HCT116 (cell line): ENCODE measurements at regions not wholly inside any gene's neighbourhood (a gene's known extent, or its start where the extent isn't known, plus 50 kb on each side); places are given as distances from the start of the nearest gene placed in this dataset.

Experiments used
- ATAC-seq: fragments of 200-7000 bp; cut with Tn5 transposase; 2 replicates; pipeline ENCODE4 v1.9.1; 2020; ENCODE audit warnings: mild to moderate bottlenecking, moderate library complexity
- BruUV-seq: library from RNA; stranded (reverse); fragments of 400-500 nt; replicated peaks from 2 replicates; lab custom pipeline; 2021; lab: Mats Ljungman, UMichigan
- CTCF ChIA-PET: fragments of 300-600 bp; sonication (Branson Sonifier 250); formaldehyde crosslinking; loops from one replicate; lab custom pipeline; 2021; ENCODE audit warnings: antibody characterized with exemption; lab: Charles Lee
- POLR2A ChIA-PET: fragments of 300-600, 350-600 bp; sonication (Branson Sonifier 250); formaldehyde crosslinking; loops from one replicate; lab custom pipeline; 2021; ENCODE audit warnings: antibody characterized with exemption; lab: Charles Lee
- RAD21 ChIA-PET, 2 experiments: fragments of 300-600 bp; sonication (Branson Sonifier 250); formaldehyde crosslinking; loops; one replicate each; lab custom pipeline; 2023; ENCODE audit warnings: low total read pairs in 2 of 2; ENCODE audit not compliant: uncharacterized antibody in 2 of 2, unreplicated experiment in 2 of 2, low non-redundant PET in 1 of 2; lab: Charles Lee
- DNase-seq: peaks from one replicate; pipeline ENCODE4 v3.0.0-alpha.2; 2010; ENCODE audit warnings: low read depth, low spot score
- H2AFZ ChIP-seq: fragments of 200-600 bp; shearing (Covaris generic), sonication (generic); 2 replicates; pipeline ENCODE4 v1.6.1; 2017; ENCODE audit warnings: low read depth, mixed run types, mixed read lengths, antibody characterized with exemption, low read length; ENCODE audit not compliant: poor library complexity, severe bottlenecking
- H3K27ac ChIP-seq: 2 replicates; pipeline ENCODE4 v1.5.1; 2012; ENCODE audit warnings: low read depth, low read length
- H3K27me3 ChIP-seq: fragments of 200-600 bp; sonication (generic); 2 replicates; pipeline ENCODE4 v1.6.1; 2016; ENCODE audit warnings: mixed run types, low read length, mixed read lengths; ENCODE audit not compliant: insufficient read depth
- H3K36me3 ChIP-seq, 2 experiments: fragments of 200-500 bp in 1 of 2; fragments of 200-600 bp in 1 of 2; sonication (Bioruptor generic) in 1 of 2; sonication (generic) in 1 of 2; 2 replicates each; pipeline versions ENCODE4 v1.5.1 to v1.6.1; 2014 to 2016; ENCODE audit warnings: low read length in 2 of 2, inconsistent platforms in 1 of 2, mixed read lengths in 1 of 2, mixed run types in 1 of 2; ENCODE audit not compliant: insufficient read depth in 2 of 2, control insufficient read depth in 1 of 2
- H3K4me1 ChIP-seq, 2 experiments: fragments of 200-600 bp in 1 of 2; sonication (generic) in 1 of 2; 2 replicates each; pipeline versions ENCODE4 v1.5.1 to v1.6.1; 2012 to 2017; ENCODE audit warnings: low read length in 2 of 2, inconsistent platforms in 1 of 2, mild to moderate bottlenecking in 1 of 2, mixed read lengths in 1 of 2, mixed run types in 1 of 2, moderate library complexity in 1 of 2; ENCODE audit not compliant: insufficient read depth in 2 of 2, control insufficient read depth in 1 of 2
- H3K4me2 ChIP-seq: fragments of 200-600 bp; sonication (generic); 2 replicates; pipeline ENCODE4 v1.6.1; 2017; ENCODE audit warnings: mixed run types, low read length, mixed read lengths
- H3K4me3 ChIP-seq, 2 experiments: fragments of 200-600 bp in 1 of 2; sonication (generic) in 1 of 2; replicated peaks in 1 of 2; 2 replicates each; pipeline ENCODE4 v1.5.1; 2011 to 2016; ENCODE audit warnings: low read length in 2 of 2, control low read depth in 1 of 2, low read depth in 1 of 2, mild to moderate bottlenecking in 1 of 2, mixed read lengths in 1 of 2, mixed run types in 1 of 2
- H3K79me2 ChIP-seq: fragments of 200-600 bp; sonication (generic); 2 replicates; pipeline ENCODE4 v1.6.1; 2017; ENCODE audit warnings: mild to moderate bottlenecking, mixed run types, low read length, moderate library complexity, mixed read lengths; ENCODE audit not compliant: insufficient read depth
- H3K9ac ChIP-seq: fragments of 200-600 bp; sonication (generic); 2 replicates; pipeline ENCODE4 v1.6.1; 2016; ENCODE audit warnings: low read length, mixed read lengths
- H3K9me2 ChIP-seq: fragments of 200-600 bp; sonication (generic), shearing (Covaris generic); 2 replicates; pipeline ENCODE4 v1.6.1; 2017; ENCODE audit warnings: mixed run types, mild to moderate bottlenecking, moderate library complexity; ENCODE audit not compliant: insufficient read depth
- H3K9me3 ChIP-seq, 2 experiments: fragments of 200-500 bp in 1 of 2; fragments of 200-600 bp in 1 of 2; sonication (Bioruptor generic) in 1 of 2; sonication (generic) in 1 of 2; 2 replicates each; pipeline ENCODE4 v1.6.1; 2014 to 2017; ENCODE audit warnings: low read length in 2 of 2, mixed read lengths in 2 of 2, inconsistent platforms in 1 of 2, low read depth in 1 of 2, mild to moderate bottlenecking in 1 of 2, mixed run types in 1 of 2, moderate library complexity in 1 of 2; ENCODE audit not compliant: control insufficient read depth in 1 of 2, insufficient read depth in 1 of 2
- H4K20me1 ChIP-seq: fragments of 200-600 bp; sonication (generic), shearing (Covaris generic); 2 replicates; pipeline ENCODE4 v1.6.1; 2017; ENCODE audit warnings: mixed run types, mild to moderate bottlenecking, moderate library complexity; ENCODE audit not compliant: insufficient read depth
- CBX3 ChIP-seq: IDR thresholded peaks from 2 replicates; pipeline ENCODE4 v1.6.1; 2012; ENCODE audit warnings: low read depth
- CEBPB ChIP-seq: IDR thresholded peaks from 2 replicates; pipeline ENCODE4 v1.6.1; 2012; ENCODE audit warnings: low read depth
- EZH2phosphoT487 ChIP-seq: fragments of 200-600 bp; IDR thresholded peaks from 2 replicates; pipeline ENCODE4 v1.6.1; 2018; ENCODE audit warnings: antibody characterized with exemption, borderline replicate concordance
- FOSL1 ChIP-seq: IDR thresholded peaks from 2 replicates; pipeline ENCODE4 v1.6.1; 2012; ENCODE audit warnings: low read depth
- JUND ChIP-seq: IDR thresholded peaks from 2 replicates; pipeline ENCODE4 v1.6.1; 2012
- POLR2A ChIP-seq: IDR thresholded peaks from 2 replicates; pipeline ENCODE4 v1.7.0; 2011; ENCODE audit warnings: borderline replicate concordance; ENCODE audit not compliant: insufficient read depth, insufficient read length; ENCODE audit errors: extremely low read depth
- POLR2AphosphoS5 ChIP-seq: IDR thresholded peaks from 2 replicates; pipeline ENCODE4 v1.6.1; 2011; ENCODE audit warnings: mild to moderate bottlenecking, low read depth, low read length, moderate library complexity
- RAD21 ChIP-seq: IDR thresholded peaks from 2 replicates; pipeline ENCODE4 v1.6.1; 2012; ENCODE audit warnings: low read depth, mild to moderate bottlenecking
- SIN3A ChIP-seq: IDR thresholded peaks from 2 replicates; pipeline ENCODE4 v1.6.1; 2012; ENCODE audit warnings: low read depth
- SRF ChIP-seq: IDR thresholded peaks from 2 replicates; pipeline ENCODE4 v1.6.1; 2012; ENCODE audit warnings: low read depth
- TCF7L2 ChIP-seq: IDR thresholded peaks from 2 replicates; pipeline ENCODE4 v1.7.0; 2011; ENCODE audit warnings: borderline replicate concordance, inconsistent platforms; ENCODE audit not compliant: insufficient read depth, insufficient read length; ENCODE audit errors: extremely low read depth
- ZFX ChIP-seq: fragments of 450-650 bp; IDR thresholded peaks from 2 replicates; pipeline ENCODE4 v1.6.1; 2017
- ZNF274 ChIP-seq: fragments of 200-500 bp; sonication (Bioruptor generic); IDR thresholded peaks from 2 replicates; pipeline ENCODE4 v1.6.1; 2014; ENCODE audit warnings: mild to moderate bottlenecking, low read depth, low read length, inconsistent platforms
- intact Hi-C: fragments of 100-400 bp; cut with micrococcal nuclease; formaldehyde crosslinking; loops from 2 replicates; pipeline ENCODE4 v1.10.0; 2022
- TF ChIP-seq, protein P1 (sequence below): IDR thresholded peaks from 2 replicates; pipeline ENCODE4 v1.6.1; 2011; ENCODE audit warnings: mild to moderate bottlenecking, low read length, moderate library complexity; ENCODE audit not compliant: insufficient replicate concordance; ENCODE audit errors: extremely low read depth

- no peak overlapping the region for H2AFZ ChIP-seq
- no peaks in the 10 kb centered on the region for H3K4me1 ChIP-seq
- DNase-seq: no peak
- no peaks in the 10 kb centered on the region for H3K9me2 ChIP-seq
- BruUV-seq: no TSS peak
- H3K27ac ChIP-seq: no peak overlapping the region
- TF ChIP-seq POLR2AphosphoS5 (no peak), EZH2phosphoT487 (no peak), JUND (no peak), ZFX (no peak), POLR2A (no peak), CEBPB (no peak), TCF7L2 (no peak), SRF (no peak), RAD21 (no peak), SIN3A (no peak), FOSL1 (no peak)
- H3K36me3 ChIP-seq: no peaks in the 10 kb centered on the region
- CTCF ChIA-PET: no interaction called here
- ATAC-seq: no peak
- H3K4me2 ChIP-seq: no peak overlapping the region
- POLR2A ChIA-PET: no interaction called here
- H3K9ac ChIP-seq: no peak overlapping the region
- intact Hi-C loops: no loop called here
- H3K79me2 ChIP-seq: no peaks in the 10 kb centered on the region
- H3K4me3 ChIP-seq: no peak overlapping the region
- RAD21 ChIA-PET: no interaction called here
- no peaks in the 10 kb centered on the region for H3K9me3 ChIP-seq
- peaks cover 4% of the 10 kb centered on the region; the same call in 1 of the 2 replicates for H3K27me3 ChIP-seq
- H4K20me1 ChIP-seq: no peaks in the 10 kb centered on the region
These were observed 207.5 kb downstream of the PDCD6IP start for GRCh38 chr3:34005886-34006285.

GRCh38 chr3:34008191-34008590 is 209.8 kb downstream of the PDCD6IP start:
- H3K79me2 ChIP-seq: no peaks in the 10 kb centered on the region
- intact Hi-C loops: no loop called here
- peaks cover 4% of the 10 kb centered on the region; the same call in 1 of the 2 replicates for H3K27me3 ChIP-seq
- no peaks in the 10 kb centered on the region for H3K36me3 ChIP-seq
- H3K27ac ChIP-seq: no peak overlapping the region
- BruUV-seq: no TSS peak
- H3K9ac ChIP-seq: no peak overlapping the region
- no peak for TF ChIP-seq ZNF274
- no peak for TF ChIP-seq CBX3
- TF ChIP-seq SIN3A: no peak
- TF ChIP-seq, protein P1, sequence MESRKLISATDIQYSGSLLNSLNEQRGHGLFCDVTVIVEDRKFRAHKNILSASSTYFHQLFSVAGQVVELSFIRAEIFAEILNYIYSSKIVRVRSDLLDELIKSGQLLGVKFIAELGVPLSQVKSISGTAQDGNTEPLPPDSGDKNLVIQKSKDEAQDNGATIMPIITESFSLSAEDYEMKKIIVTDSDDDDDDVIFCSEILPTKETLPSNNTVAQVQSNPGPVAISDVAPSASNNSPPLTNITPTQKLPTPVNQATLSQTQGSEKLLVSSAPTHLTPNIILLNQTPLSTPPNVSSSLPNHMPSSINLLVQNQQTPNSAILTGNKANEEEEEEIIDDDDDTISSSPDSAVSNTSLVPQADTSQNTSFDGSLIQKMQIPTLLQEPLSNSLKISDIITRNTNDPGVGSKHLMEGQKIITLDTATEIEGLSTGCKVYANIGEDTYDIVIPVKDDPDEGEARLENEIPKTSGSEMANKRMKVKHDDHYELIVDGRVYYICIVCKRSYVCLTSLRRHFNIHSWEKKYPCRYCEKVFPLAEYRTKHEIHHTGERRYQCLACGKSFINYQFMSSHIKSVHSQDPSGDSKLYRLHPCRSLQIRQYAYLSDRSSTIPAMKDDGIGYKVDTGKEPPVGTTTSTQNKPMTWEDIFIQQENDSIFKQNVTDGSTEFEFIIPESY: no peak
- TF ChIP-seq, all 23 proteins: peak for 0
- CTCF ChIA-PET: no interaction called here
- Histone ChIP-seq H4K20me1 (no peaks in the 10 kb centered on the region), H3K4me1 (peaks cover 4 to 8% of the 10 kb centered on the region in 2 experiments; a peak in 3 of 4 replicates), H3K4me3 (no peak overlapping the region), H3K4me2 (no peak overlapping the region), H2AFZ (no peak overlapping the region), H3K9me3 (no peaks in the 10 kb centered on the region), H3K9me2 (no peaks in the 10 kb centered on the region)
- RAD21 ChIA-PET: no interaction called here
- DNase-seq (no peak), ATAC-seq (no peak)
- POLR2A ChIA-PET: no interaction called here
